GM19240 (cell line): ENCODE measurements at regions not wholly inside any gene's neighbourhood (a gene's known extent, or its start where the extent isn't known, plus 50 kb on each side); places are given as distances from the start of the nearest gene placed in this dataset.
"Not testable (repeated sequence)": the region's sequence is repeated elsewhere in the genome, so short reads cannot be mapped to it uniquely, and the experiment has no call there.

Source experiments
- DNase-seq: peaks from one replicate; pipeline ENCODE4 v3.0.0; 2011; ENCODE audit warnings: low spot score; ENCODE audit not compliant: insufficient read length

DNA sequence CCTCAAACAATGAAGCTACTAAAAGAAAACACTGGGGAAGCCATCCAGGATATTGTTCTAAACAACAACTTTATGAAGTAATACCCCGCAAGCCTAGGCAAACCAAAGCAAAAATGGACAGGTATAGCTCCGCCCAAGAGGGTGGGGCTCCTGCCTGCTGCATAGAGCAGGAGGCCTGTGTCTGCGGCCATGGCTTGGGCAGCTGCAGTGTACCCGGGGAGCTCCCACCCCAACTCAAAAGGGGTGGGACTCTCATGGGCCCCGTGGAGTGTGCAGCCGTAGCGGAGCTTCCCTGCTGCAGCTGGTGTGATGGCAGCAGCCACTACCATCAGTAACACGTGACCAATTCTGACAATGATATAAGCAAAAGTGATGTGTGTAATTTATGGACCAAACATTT, 264.2 kb upstream of the KITLG start:
- DNase-seq, result no peak

DNA sequence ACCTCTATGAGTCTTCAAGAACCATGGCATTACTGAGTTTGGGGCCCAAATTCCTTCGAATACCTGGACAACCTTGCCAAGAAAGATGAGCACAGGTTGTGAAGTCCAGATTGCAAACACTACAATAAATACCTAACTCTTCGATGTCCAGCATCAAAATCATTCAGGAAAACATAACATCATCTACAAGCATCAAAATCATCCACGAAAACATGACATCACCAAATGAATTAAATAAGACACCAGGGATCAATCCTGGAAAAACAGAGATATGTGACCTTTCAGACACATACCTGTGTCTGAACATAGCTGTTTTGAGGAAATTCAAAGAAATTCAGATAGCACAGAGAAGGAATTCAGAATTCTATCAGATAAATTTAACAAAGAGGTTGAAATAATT, 262.0 kb upstream of the KITLG start:
- DNase-seq, result no peak

DNA sequence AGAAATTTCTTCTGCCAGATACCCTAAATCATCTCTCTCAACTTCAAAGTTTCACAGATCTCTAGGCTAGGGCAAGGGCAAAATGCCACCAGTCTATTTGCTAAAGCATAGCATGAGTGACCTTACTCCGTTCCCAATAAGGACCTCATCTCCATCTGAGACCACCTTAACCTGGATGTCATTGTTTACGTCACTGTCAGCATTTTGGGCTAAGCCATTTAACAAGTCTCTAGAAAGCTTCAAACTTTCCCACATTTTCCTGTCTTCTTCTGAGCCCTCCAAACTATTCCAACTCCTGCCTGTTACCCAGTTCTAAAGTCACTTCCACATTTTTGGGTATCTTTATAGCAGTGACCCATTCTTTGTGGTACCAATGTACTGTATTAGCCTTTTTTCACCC, 259.2 kb upstream of the KITLG start:
- no peak for DNase-seq

- DNase-seq, result no peak
Measured at GRCh38 chr12:88836156-88836555, 255.9 kb upstream of the KITLG start.

DNA sequence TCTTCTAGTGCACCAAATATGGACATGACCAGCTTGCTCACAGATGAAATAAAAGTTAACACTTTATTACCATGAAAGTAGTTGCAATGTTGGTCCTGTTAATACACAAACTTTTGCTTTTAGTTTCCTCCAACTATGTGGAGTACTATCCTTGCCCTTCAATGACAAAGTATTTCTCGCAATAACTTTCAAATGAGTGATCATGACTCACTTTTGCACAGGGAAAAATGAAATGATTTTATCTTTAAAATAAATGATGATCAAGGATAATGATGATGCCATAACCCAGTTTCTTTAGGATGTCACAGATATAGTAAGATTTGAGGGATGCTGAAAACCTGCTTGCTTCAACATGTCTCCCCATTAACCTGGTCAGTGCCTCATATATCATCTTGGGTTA, 254.0 kb upstream of the KITLG start:
- DNase-seq, result no peak

- no peak for DNase-seq
Measured at GRCh38 chr12:88833641-88834116, 253.4 kb upstream of the KITLG start.

- not testable (repeated sequence) for DNase-seq
Measured at GRCh38 chr12:88828537-88828936, 248.3 kb upstream of the KITLG start.

- no peak for DNase-seq
Measured at GRCh38 chr12:88820012-88820411, 239.7 kb upstream of the KITLG start.

DNA sequence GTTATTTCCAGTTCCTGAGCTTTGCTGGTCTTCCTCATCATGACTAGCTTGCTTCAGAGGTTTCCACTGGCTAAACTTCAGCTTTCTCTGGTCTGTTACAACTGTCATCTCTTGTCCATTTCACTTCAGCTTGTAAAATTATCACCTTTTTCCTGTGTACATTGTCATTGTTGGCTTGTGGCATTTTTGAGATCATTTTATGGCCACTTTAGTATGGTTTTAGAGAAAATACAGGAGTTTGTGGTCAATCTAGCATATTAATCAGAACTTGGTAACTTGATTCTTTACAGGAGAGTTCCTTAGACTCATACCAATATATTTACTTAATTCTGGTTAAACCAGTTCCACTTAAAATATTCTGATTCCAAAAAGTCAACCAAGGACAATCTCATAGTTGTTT, 235.9 kb upstream of the KITLG start:
- DNase-seq, result no peak

GRCh38 chr12:88814779-88815178, 234.5 kb upstream of the KITLG start:
- DNase-seq, result no peak

DNA sequence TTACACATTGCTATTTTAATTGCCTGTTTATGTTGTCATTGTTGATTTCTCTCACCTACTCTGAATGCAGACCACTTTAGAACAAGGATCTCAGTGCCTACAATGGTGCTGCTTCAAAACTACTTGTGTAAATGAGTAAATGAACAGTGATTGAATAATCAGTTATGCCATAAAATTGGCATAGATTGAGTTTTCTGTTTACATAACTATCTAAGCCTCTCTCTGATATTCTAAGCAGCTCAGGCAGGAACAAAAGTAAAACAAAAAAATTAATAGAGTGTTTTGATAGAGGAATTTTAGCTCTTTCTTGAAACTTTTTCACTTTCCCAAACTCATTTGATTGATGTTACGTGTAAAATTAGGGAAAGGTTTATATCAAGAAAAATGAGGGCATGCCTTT, 232.3 kb upstream of the KITLG start:
- no peak for DNase-seq

- DNase-seq, result no peak
Measured at GRCh38 chr12:88810806-88811205, 230.5 kb upstream of the KITLG start.

GRCh38 chr12:88809841-88810240, 229.6 kb upstream of the KITLG start:
- not testable (repeated sequence) for DNase-seq

- DNase-seq, result no peak
Measured at GRCh38 chr12:88805692-88806091, 225.4 kb upstream of the KITLG start.

DNA sequence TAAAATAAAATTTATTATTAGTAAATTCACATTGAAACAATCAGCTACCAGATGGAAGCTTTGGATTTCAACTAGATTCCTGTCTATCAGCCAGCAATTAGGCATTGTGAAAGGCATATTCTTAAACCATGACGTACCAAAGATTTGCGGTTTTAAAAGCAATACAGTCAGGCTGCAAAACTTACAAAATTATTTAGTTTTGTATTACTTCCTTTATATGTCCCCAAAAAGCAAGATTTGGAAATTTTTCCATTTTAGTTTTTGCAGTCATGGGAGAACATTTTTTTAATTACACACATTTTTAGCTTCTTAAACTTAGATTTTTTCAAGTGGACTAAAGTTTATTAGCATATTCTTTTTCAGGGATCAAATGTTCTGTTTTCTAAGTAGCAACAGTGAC, 225.0 kb upstream of the KITLG start:
- DNase-seq, result no peak

DNA sequence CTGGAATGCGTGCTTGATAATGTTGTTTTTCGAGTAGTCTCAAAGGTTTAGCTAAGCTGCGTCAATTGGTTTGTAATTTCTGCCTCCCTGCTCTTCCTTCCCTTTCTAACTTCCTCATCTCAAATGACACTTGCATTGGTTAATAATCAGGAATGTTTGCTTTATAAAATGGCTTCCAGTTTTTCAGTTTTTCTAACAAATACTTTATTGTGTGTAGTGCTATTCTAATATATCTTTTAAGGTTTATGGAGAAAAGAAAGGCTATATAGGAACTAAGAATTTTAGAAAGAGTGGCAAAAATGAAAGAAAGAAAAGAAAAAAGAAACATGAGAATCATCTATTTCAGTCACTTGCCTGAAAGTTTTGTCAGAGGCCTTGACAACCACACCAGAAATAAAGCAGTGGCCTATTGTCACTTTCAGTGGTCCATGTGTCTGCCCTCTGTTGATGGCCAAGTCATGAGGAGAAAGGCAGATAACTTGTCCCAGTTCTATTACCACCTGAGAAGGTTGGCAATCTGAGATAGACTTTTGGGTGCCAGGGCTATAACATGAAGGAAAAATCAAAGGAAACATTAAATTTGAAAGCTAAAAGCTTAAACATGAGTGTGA, 221.9 kb upstream of the KITLG start:
- DNase-seq, result no peak

DNA sequence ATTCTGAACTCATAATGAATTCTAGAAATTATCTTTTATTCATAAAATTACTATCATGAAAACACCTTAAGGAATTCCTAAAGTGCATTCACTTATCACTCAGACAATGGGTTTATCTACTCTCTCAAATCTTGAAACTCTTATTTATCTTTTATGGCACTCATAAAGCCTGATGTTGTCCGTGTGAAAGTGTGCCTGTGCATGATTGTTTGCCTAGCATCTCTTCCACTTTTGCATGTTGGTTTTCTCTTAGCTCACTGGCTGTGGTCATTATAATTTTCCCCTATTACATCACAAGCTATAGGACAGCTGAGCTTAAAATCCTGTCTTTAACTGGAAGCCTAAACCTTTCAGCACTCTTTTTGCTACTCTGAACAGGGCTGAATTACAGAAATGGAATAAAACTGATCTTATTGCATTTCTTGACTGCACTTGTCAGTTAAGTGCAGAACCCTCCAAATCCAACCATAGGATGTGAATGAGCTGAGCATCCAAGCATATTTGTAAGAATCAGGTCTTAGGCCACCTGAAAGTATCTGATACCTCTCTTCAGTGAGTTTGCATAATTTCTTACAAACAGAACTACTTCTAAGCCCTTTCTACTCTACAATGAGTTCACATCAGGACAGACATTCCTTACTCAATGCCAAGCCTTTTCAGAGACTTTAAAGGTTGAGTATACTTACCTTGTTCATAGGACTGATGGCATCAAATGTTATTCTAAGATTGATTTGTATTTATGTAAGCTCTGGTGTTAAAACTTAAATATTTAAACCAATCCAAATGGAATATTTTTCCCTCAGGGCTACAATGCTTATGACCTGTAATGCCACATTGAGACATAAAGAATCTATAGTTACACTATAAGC, 221.2 kb upstream of the KITLG start:
- no peak for DNase-seq

DNA sequence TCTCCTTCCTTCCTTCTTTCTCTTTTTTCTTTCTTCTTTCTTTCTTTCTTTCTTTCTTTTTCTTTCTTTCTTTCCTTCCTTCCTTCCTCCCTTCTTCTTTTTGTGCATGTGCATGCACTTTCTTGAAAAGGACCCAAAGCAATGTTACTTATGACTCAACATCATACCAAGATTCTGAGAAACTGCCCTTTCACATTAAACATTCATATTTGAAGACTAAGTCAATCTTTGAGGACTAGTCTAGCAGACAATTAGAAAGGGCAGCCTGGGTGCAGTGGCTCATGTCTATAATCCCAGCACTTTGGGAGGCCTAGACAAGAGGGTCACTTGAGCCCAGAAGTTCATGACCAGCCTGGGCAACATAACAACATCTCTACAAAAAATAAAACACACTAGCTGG, 212.8 kb upstream of the KITLG start:
- DNase-seq, result no peak

DNA sequence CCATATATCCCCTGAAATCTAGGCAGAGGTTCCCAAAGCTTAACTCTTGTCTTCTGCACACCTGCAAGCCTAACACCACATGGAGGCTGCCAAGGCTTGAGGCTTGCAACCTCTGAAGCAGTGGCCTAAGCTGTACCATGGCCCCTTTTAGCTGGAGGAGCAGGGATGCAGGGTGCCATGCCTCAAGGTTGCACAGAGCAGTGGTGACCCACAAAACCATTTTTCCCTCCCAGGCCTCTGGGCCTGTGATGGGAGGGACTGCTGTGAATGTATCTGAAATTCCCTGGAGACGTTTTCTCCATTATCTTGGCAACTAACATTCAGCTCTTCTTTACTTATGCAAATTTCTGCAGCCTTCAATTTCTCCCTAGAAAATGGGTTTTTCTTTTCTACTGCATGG, 210.0 kb upstream of the KITLG start:
- no peak for DNase-seq

DNA sequence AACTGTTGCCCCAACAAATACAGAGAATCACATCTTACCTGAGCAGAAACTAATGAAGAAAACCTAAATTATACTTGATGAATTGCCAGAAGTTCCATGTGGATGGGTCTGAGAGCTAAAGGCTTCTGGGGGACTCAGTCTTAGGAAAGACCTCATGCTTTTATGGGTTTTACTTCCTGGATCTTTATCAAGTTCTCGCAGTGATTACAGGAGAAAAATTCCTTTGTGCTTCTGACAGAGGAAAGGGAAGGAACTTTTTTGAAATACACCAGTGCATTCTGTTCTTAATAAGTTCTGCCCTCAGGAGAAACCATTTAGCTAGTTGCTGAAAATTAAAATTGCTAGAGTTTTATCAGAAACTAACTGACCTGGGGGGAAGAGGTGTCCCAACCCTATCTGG, 203.9 kb upstream of the KITLG start:
- DNase-seq, result no peak

GRCh38 chr12:88782351-88782750, 202.1 kb upstream of the KITLG start:
- DNase-seq, result no peak

- no peak for DNase-seq
Measured at GRCh38 chr12:88781909-88782308, 201.6 kb upstream of the KITLG start.

DNA sequence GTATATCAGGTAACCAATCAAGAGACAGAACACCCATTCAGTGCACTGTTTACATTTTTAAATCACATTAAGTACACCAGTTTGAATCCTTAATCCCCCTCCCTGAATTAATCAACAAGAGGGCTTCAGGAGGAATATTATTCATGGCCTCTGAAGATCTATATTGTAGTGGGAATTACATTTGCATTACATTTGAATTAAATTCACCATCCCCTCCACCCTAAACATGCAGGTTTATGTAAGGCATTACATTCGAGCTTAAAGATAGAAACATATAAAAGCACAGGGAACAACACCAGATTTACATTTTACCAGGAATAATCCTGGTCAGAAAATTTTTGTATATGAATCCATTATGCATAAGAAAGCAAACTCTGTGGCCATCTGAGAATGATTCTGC, 197.8 kb upstream of the KITLG start:
- no peak for DNase-seq
